ENCODE measurements at regions not wholly inside any gene's neighbourhood (a gene's known extent, or its start where the extent isn't known, plus 50 kb on each side); places are given as distances from the start of the nearest gene placed in this dataset.

DNA sequence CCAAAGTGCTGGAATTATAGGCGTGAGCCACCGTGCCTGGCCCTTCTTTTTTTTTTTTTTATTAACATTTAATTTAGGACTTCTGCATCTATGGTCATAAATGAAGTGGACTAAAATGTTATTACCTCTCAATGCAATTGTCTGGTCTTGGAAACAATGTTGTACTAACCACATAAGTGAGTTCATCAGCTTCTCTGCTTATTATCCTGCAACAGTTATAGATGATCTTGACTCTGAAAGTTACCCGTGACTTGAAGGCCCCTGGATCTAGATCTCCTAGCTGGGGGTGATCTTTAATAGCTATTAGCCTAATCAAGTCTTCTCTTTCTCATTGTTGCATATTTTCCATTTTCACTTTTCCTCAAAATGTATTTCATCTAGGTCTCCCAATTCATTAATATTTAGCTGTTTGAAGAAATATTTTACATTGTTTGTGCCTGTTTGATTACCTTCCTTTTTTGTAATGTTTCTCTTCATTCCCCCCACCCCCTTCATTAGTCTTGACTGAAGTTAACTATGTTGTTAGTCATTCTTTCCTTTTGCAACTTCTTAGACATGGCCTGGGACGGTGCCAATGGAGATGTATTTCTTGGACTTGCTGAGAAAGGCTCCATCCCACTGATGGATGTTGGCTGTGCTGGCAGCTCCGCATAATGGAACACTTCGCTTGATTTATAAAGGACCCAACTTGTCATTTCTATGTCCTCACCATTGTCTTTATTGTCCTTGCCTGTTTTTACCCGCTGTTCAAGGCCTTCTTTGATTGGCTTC, 141.6 kb upstream of the RIOK3 start:
- H3K27ac ChIP-seq (ENCODE audit: low read depth, low read length, severe bottlenecking), result no peak overlapping the region
- peaks cover 19% of the 10 kb centered on the region for H3K4me1 ChIP-seq (ENCODE audit: control insufficient read depth, insufficient read depth, low read length, poor library complexity, severe bottlenecking)
- WGBS, 2 experiments (ENCODE audit: insufficient coverage in 2 of 2), result 64 to 84% methylated on average over 3 to 5 of the region's 7 CpGs
- H3K4me3 ChIP-seq (ENCODE audit: extremely low read depth, insufficient read depth, low read length, poor library complexity, severe bottlenecking), result no peak overlapping the region
- no peaks in the 10 kb centered on the region for H3K36me3 ChIP-seq (ENCODE audit: control insufficient read depth, insufficient read depth, low read length)
- H3K9me3 ChIP-seq (ENCODE audit: control insufficient read depth, low read length), result peaks cover 11% of the 10 kb centered on the region

DNA sequence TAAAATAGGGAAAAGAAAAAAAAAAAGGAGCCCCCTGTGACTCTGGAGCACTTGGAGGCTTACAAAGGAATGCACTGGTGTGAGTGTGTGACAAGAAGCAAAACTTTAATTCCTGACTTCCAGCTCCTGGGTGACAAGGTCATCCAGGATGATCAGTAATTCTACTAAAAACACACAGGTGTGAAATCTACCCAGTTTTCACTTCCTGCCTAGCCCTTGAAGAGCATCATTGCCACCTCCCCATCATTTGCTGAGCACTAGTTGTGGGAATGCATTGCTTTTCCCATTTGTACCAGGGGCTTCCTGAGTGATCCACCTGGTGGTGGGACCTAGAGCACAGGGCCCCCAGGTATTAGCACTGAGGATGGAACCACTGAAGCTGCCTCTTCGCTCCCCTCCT, 139.7 kb upstream of the RIOK3 start:
- Histone ChIP-seq H3K27ac (ENCODE audit: low read depth, low read length, severe bottlenecking) (no peak overlapping the region), H3K9me3 (ENCODE audit: control insufficient read depth, low read length) (peaks cover 11% of the 10 kb centered on the region), H3K36me3 (ENCODE audit: control insufficient read depth, insufficient read depth, low read length) (no peaks in the 10 kb centered on the region), H3K4me1 (ENCODE audit: control insufficient read depth, insufficient read depth, low read length, poor library complexity, severe bottlenecking) (peaks cover 10% of the 10 kb centered on the region), H3K4me3 (ENCODE audit: extremely low read depth, insufficient read depth, low read length, poor library complexity, severe bottlenecking) (no peak overlapping the region)
- 100% methylated on average over 1 of the region's 1 CpG; no CpG with 5 or more reads in 1 of the 2 experiments for WGBS, 2 experiments (ENCODE audit: insufficient coverage in 2 of 2)

DNA sequence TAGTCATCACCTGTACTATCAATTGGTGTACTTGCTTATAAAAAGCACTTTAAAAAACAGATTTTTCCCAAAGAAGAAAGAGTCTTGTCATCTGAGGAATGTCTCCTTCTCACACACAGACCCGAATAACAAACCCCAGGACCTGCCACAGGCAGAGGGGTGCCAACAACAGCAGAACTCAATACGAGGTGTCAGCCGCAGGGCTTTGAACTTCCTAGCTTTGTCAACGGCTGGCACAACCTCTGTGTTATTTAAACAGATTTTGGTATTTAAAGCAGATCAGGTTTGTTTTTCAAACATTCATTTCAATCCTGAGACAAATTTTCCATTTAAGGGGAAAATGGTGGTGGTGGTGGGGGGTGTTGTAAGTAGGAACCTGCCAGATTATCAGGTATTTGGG, 138.4 kb upstream of the RIOK3 start:
- WGBS, 2 experiments (ENCODE audit: insufficient coverage in 2 of 2), result 0 to 74% methylated on average over 1 to 3 of the region's 4 CpGs
- no peaks in the 10 kb centered on the region for H3K36me3 ChIP-seq (ENCODE audit: control insufficient read depth, insufficient read depth, low read length)

DNA sequence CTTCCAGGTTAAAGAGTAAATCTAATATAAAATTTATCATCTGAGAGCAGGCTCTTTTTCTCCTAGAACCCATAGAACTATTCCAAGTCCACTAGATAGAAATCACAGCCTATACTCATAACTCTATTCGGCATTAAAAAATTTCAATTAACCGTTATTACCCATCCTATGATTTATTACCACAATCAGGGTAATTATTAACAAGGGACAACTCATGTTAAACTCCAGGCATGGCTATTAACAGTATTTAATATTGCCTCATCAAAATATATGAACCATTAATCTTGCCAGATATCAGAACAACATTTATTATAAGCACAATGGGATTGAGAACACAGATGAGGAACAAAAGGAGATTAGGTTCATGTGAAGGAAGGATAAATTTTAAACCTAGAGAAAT, 136.8 kb upstream of the RIOK3 start:
- Histone ChIP-seq H3K27ac (ENCODE audit: low read depth, low read length, severe bottlenecking) (no peak overlapping the region), H3K4me3 (ENCODE audit: extremely low read depth, insufficient read depth, low read length, poor library complexity, severe bottlenecking) (no peak overlapping the region), H3K4me1 (ENCODE audit: control insufficient read depth, insufficient read depth, low read length, poor library complexity, severe bottlenecking) (peaks cover 10% of the 10 kb centered on the region), H3K36me3 (ENCODE audit: control insufficient read depth, insufficient read depth, low read length) (no peaks in the 10 kb centered on the region), H3K9me3 (ENCODE audit: control insufficient read depth, low read length) (peaks cover 11% of the 10 kb centered on the region)
- WGBS, 2 experiments (ENCODE audit: insufficient coverage in 2 of 2), result 86% methylated on average over 2 of the region's 2 CpGs; no CpG with 5 or more reads in 1 of the 2 experiments

More for the DNA sequence above, 138.4 kb upstream of the RIOK3 start:
- Histone ChIP-seq H3K4me3 (ENCODE audit: extremely low read depth, insufficient read depth, low read length, poor library complexity, severe bottlenecking) (no peak overlapping the region), H3K4me1 (ENCODE audit: control insufficient read depth, insufficient read depth, low read length, poor library complexity, severe bottlenecking) (peaks cover 10% of the 10 kb centered on the region), H3K27ac (ENCODE audit: low read depth, low read length, severe bottlenecking) (no peak overlapping the region), H3K9me3 (ENCODE audit: control insufficient read depth, low read length) (peaks cover 11% of the 10 kb centered on the region)

DNA sequence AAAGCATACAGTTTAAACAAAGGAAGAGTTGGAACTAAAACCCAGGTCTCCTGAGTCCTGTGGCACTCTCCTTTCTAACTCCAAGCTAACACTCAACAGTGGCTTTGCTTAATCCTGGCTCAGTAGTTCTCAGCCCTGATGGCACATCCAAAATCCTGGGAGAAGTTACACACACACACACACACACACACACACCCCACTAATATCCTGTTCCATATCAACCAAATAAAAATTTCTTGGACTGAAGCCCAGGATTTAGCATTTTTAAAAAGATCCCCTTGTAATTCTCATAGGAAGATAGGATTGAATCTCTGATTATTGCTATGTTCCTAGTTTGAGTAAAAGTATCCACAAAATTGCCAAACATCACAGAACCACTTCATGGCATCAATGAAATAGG, 136.1 kb upstream of the RIOK3 start:
- H3K4me3 ChIP-seq (ENCODE audit: extremely low read depth, insufficient read depth, low read length, poor library complexity, severe bottlenecking), result no peak overlapping the region

DNA sequence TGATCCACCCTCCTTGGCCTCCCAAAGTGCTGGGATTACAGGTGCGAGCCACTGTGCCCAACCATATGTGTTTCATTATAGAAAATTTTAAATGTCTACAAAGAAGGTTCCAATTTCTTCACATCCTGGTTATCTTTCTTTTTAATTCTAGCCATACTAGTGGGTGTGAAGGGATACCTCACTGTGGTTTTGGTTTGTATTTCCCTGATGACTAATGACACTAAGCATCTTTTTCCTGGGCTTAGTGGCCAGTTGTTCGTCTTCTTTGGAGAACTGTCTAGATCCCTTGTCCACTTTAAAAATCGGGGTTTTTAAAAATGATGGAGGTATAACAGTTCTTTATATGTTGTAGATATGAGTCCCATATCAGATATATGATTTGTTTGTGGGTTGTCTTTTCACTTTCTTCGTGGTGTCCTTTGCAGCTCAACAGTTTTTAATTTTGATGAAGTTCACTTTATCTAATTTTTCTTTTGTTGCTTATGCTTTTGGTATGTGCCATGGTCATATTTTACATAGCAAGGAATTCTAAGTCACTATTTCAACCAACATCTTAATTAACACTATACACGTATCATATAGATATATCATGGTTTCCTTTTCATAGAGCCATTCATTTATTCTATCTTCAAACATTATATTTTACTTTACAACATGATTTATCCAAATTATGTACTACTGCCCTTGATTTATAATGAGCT, 135.0 kb upstream of the RIOK3 start:
- Histone ChIP-seq H3K27ac (ENCODE audit: low read depth, low read length, severe bottlenecking) (no peak overlapping the region), H3K9me3 (ENCODE audit: control insufficient read depth, low read length) (peaks cover 11% of the 10 kb centered on the region), H3K36me3 (ENCODE audit: control insufficient read depth, insufficient read depth, low read length) (no peaks in the 10 kb centered on the region), H3K4me1 (ENCODE audit: control insufficient read depth, insufficient read depth, low read length, poor library complexity, severe bottlenecking) (no peaks in the 10 kb centered on the region), H3K4me3 (ENCODE audit: extremely low read depth, insufficient read depth, low read length, poor library complexity, severe bottlenecking) (no peak overlapping the region)
- WGBS, 2 experiments (ENCODE audit: insufficient coverage in 2 of 2), result 100% methylated on average over 2 of the region's 5 CpGs; no CpG with 5 or more reads in 1 of the 2 experiments

More for the DNA sequence above, 136.1 kb upstream of the RIOK3 start:
- H3K9me3 ChIP-seq (ENCODE audit: control insufficient read depth, low read length), result peaks cover 11% of the 10 kb centered on the region
- H3K27ac ChIP-seq (ENCODE audit: low read depth, low read length, severe bottlenecking), result no peak overlapping the region
- H3K36me3 ChIP-seq (ENCODE audit: control insufficient read depth, insufficient read depth, low read length), result no peaks in the 10 kb centered on the region
- H3K4me1 ChIP-seq (ENCODE audit: control insufficient read depth, insufficient read depth, low read length, poor library complexity, severe bottlenecking), result peaks cover 5% of the 10 kb centered on the region

DNA sequence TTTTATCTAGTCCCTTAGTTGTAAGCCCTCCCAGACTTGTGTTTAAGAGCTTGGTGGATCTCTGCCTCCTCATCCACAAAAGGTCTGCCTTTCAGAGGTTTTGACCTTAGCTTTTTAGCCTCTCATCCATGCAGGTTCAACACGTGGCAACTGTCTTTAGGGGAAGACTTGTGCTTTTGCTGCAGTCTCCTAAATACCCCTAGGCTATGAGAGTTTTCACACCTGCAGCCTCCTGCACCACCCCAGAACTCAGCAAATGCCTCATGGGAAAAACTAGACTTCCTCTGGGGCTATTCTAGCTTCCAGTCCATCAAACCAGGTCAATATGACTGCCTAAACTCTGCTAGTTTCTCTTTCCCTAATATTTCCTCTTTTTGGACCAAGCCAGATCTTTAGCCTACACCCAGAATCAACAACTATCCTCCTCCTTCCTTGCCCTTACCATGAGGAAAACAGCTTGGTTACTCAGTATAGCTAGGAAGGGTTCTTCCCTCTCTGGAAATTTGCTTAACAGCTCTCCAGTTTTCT, 132.3 kb upstream of the RIOK3 start:
- Histone ChIP-seq H3K9me3 (ENCODE audit: control insufficient read depth, low read length) (no peaks in the 10 kb centered on the region), H3K27ac (ENCODE audit: low read depth, low read length, severe bottlenecking) (no peak overlapping the region), H3K4me1 (ENCODE audit: control insufficient read depth, insufficient read depth, low read length, poor library complexity, severe bottlenecking) (no peaks in the 10 kb centered on the region), H3K36me3 (ENCODE audit: control insufficient read depth, insufficient read depth, low read length) (no peaks in the 10 kb centered on the region), H3K4me3 (ENCODE audit: extremely low read depth, insufficient read depth, low read length, poor library complexity, severe bottlenecking) (no peak overlapping the region)
- 50 to 62% methylated on average over 1 of the region's 1 CpG for WGBS, 2 experiments (ENCODE audit: insufficient coverage in 2 of 2)

DNA sequence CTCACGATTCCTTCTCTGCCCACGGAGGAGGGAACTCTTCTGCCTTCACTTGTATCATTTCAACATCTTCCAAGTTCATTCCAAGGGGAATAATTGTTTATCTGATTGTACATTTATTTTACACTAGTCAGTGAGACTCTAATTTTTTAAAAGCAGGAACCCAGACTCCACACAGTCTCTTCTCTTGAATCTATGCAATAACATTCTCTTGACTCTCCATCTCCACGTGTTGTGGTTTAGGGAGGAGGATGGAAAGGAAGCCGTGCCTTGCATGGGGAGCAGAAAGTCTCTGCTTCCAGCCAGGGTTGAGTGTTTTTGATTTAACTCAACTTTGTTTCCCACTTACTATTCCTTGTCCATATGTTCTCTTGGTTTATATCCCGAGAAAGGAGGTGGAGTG, 131.1 kb upstream of the RIOK3 start:
- H3K36me3 ChIP-seq (ENCODE audit: control insufficient read depth, insufficient read depth, low read length), result no peaks in the 10 kb centered on the region
- WGBS, 2 experiments (ENCODE audit: insufficient coverage in 2 of 2), result no CpG with 5 or more reads among the region's 5 CpGs
- no peaks in the 10 kb centered on the region for H3K9me3 ChIP-seq (ENCODE audit: control insufficient read depth, low read length)
- H3K4me1 ChIP-seq (ENCODE audit: control insufficient read depth, insufficient read depth, low read length, poor library complexity, severe bottlenecking), result no peaks in the 10 kb centered on the region
- no peak overlapping the region for H3K27ac ChIP-seq (ENCODE audit: low read depth, low read length, severe bottlenecking)
- H3K4me3 ChIP-seq (ENCODE audit: extremely low read depth, insufficient read depth, low read length, poor library complexity, severe bottlenecking), result no peak overlapping the region

DNA sequence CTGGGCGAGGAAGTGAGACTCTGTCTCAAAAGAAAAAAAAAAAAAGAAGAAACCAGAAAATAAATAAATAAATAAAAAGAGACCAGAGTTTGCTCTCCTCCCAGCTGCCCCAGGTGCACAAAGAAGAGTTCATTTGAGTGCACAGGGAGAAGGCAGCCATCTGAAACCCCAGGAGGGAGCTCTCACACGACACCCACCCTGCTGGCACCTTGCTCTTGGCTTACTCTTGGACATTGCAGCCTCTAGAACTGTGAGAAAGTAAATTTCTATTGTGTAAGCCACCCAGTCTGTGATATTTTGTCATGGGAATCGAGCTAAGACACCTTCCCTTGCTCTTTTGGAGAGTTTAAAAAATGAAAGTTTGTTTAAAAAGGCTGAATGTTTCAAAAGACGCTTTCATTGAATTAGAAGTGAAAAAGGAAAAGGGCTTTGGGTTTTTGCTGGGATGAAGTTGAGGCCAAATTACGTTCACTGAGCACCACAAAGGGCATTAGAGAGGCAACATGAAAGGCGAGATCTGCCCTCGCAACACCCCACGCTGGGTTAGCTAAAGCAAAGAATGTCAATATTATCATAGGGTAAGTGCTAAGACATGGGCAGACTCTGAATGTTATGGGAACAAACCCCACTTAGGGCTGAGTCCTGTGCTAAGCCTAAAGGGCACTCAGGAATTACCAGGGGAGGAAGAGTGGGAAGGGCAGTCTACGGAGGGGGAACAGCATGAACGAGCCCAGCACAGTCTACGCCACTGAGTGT, 128.9 kb upstream of the RIOK3 start:
- Histone ChIP-seq H3K9me3 (ENCODE audit: control insufficient read depth, low read length) (no peaks in the 10 kb centered on the region), H3K27ac (ENCODE audit: low read depth, low read length, severe bottlenecking) (no peak overlapping the region), H3K4me1 (ENCODE audit: control insufficient read depth, insufficient read depth, low read length, poor library complexity, severe bottlenecking) (no peaks in the 10 kb centered on the region), H3K4me3 (ENCODE audit: extremely low read depth, insufficient read depth, low read length, poor library complexity, severe bottlenecking) (no peak overlapping the region), H3K36me3 (ENCODE audit: control insufficient read depth, insufficient read depth, low read length) (no peaks in the 10 kb centered on the region)
- 91 to 94% methylated on average over 9 to 10 of the region's 11 CpGs for WGBS, 2 experiments (ENCODE audit: insufficient coverage in 2 of 2)

DNA sequence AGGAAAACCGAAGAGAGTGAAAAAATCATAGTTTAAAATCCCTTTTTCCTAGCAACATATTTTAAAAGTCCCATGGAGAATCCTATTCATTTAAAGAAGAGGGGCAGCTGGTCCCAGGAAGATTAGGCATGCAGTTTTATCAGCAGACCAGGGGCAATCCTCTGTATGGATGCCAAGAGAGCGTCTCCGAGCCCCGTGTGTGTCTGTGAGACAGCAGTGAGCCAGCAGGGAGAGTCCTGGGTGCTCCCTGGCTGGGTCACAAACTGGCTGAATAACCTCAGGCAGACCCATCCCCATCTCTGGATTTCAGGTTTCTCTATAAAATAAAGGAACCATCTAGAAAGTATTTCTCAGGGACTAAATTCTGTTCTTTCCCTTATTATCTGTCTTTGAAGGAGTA, 128.2 kb upstream of the RIOK3 start:
- Histone ChIP-seq H3K4me1 (ENCODE audit: control insufficient read depth, insufficient read depth, low read length, poor library complexity, severe bottlenecking) (no peaks in the 10 kb centered on the region), H3K9me3 (ENCODE audit: control insufficient read depth, low read length) (no peaks in the 10 kb centered on the region), H3K36me3 (ENCODE audit: control insufficient read depth, insufficient read depth, low read length) (no peaks in the 10 kb centered on the region), H3K4me3 (ENCODE audit: extremely low read depth, insufficient read depth, low read length, poor library complexity, severe bottlenecking) (no peak overlapping the region), H3K27ac (ENCODE audit: low read depth, low read length, severe bottlenecking) (no peak overlapping the region)
- 79 to 94% methylated on average over 3 of the region's 4 CpGs for WGBS, 2 experiments (ENCODE audit: insufficient coverage in 2 of 2)
